ENCODE measurements at regions not wholly inside any gene's neighbourhood (a gene's known extent, or its start where the extent isn't known, plus 50 kb on each side); places are given as distances from the start of the nearest gene placed in this dataset.

DNA sequence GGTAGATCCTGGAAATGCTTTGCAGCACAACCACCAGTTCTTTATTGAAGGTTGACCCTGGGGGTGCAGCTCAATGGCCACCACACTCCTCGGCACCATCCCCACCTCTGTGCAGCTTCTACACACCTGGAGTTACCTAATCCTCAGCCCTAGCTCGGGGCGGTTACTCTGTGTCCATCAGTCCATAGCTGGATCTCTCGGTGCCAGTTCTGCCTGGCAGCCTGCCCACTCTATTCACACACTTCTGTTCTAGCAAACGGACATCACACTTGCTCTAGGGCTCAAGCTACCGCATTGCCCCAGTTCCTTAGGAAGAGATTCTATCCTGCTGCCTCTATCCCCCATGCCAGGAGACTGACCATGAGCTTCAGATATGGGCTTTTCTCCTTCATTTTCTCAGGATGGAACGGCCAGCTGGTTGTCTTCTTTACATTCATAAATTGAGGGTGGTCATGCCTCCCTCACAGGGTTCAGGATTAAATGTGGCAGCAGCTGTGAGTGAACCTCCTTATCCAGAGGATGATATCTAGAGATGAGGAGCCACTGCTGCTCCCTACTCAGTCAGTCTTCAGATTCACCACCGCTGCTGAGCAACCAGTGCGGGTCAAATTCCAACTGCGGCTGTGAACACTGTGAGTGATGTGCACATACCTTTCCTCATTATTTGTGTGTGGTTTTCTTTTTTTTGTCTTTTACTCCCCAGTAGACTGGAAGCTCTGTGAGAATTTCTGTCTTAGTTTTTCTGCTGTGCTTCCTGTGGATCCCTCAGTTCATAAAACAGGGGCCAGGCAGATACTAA is 66.9 kb upstream of the TRIB2 start:
- Mint-ChIP-seq H3K4me3 (ENCODE audit: low read depth) (no peak overlapping the region), H3K27me3 (ENCODE audit: low read depth) (peaks cover 27% of the 10 kb centered on the region), H3K27ac (no peak overlapping the region), H3K36me3 (ENCODE audit: low read depth) (peaks cover 8% of the 10 kb centered on the region), H3K9me3 (peaks cover 19% of the 10 kb centered on the region), H3K4me1 (ENCODE audit: low read depth) (peaks cover 1% of the 10 kb centered on the region)
- no peak for DNase-seq (ENCODE audit: low spot score)
- intact Hi-C loops (cut with micrococcal nuclease) = no loop called here

DNA sequence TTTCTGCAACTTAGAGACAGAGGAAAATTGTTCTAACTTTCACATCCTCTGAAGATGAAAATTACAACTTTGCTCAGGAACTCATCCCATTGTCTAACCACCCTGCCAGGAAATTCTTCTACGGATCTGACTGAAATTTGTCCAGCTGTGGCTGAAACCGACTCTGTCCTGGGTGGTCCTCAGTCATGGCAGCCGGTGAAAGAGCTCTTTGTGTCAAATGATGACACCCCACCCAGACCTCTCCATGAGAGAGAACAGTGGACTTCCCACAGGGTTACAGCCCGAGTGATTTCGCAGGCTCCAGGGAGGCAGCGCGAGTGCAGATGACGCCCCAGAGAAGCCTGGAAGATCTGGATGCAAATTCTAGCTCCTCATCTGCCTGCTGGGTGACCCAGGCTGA is 65.1 kb upstream of the TRIB2 start:
- Mint-ChIP-seq H3K36me3 (ENCODE audit: low read depth) (no peaks in the 10 kb centered on the region), H3K4me1 (ENCODE audit: low read depth) (no peaks in the 10 kb centered on the region), H3K4me3 (ENCODE audit: low read depth) (no peak overlapping the region), H3K27ac (no peak overlapping the region), H3K9me3 (peaks cover 4% of the 10 kb centered on the region), H3K27me3 (ENCODE audit: low read depth) (peaks cover 25% of the 10 kb centered on the region)
- intact Hi-C loops (cut with micrococcal nuclease) = no loop called here
- no peak for DNase-seq (ENCODE audit: low spot score)

DNA sequence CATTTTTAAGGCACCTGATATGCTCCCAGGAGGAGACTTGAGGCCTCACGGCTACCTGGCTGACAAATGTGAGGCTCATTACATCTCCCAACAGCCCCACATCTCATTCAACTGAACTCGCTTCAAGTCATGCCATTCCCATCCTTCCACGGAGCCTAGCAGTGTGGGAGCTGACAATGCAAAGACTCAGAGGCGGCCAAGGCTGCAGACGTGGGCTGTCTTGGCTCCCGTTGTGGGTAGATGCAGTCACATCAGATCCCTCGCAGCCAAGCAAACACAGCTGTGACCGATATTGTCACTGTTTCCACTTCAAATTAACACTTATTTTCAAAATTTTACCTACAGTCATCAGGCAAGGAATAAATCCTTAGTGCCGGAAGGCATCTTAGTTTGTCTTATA is 64.0 kb upstream of the TRIB2 start:
- no peak overlapping the region for H3K27ac Mint-ChIP-seq
- no peak overlapping the region for H3K4me3 Mint-ChIP-seq (ENCODE audit: low read depth)
- DNase-seq (ENCODE audit: low spot score) = no peak
- peaks cover 24% of the 10 kb centered on the region for H3K27me3 Mint-ChIP-seq (ENCODE audit: low read depth)
- intact Hi-C loops (cut with micrococcal nuclease) = no loop called here
- no peaks in the 10 kb centered on the region for H3K36me3 Mint-ChIP-seq (ENCODE audit: low read depth)
- no peaks in the 10 kb centered on the region for H3K4me1 Mint-ChIP-seq (ENCODE audit: low read depth)
- no peaks in the 10 kb centered on the region for H3K9me3 Mint-ChIP-seq

DNA sequence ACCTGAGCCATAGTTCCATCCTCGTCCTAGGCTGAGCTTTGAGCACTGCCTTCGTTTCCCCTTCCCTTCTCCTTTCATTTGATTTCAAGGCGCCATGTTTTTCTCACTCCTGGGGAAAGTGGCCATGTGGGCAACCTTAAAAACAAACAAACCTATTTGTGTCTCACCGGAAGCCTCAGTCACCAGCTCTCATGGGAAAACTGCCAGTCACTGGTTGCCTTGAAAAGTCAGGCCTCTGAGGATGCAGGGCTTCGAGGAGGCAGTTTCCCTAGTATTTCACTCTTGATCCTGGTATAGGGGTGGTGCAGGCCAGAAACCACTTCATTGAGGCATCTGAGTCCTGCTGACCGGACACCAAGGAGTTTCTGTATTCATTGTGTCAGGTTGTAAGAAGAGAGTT is 59.2 kb upstream of the TRIB2 start:
- no peak for DNase-seq (ENCODE audit: low spot score)
- Mint-ChIP-seq H3K4me3 (ENCODE audit: low read depth) (no peak overlapping the region), H3K27ac (no peak overlapping the region), H3K36me3 (ENCODE audit: low read depth) (no peaks in the 10 kb centered on the region), H3K4me1 (ENCODE audit: low read depth) (no peaks in the 10 kb centered on the region), H3K27me3 (ENCODE audit: low read depth) (peaks cover 11% of the 10 kb centered on the region), H3K9me3 (no peaks in the 10 kb centered on the region)
- intact Hi-C loops (cut with micrococcal nuclease) = no loop called here

DNA sequence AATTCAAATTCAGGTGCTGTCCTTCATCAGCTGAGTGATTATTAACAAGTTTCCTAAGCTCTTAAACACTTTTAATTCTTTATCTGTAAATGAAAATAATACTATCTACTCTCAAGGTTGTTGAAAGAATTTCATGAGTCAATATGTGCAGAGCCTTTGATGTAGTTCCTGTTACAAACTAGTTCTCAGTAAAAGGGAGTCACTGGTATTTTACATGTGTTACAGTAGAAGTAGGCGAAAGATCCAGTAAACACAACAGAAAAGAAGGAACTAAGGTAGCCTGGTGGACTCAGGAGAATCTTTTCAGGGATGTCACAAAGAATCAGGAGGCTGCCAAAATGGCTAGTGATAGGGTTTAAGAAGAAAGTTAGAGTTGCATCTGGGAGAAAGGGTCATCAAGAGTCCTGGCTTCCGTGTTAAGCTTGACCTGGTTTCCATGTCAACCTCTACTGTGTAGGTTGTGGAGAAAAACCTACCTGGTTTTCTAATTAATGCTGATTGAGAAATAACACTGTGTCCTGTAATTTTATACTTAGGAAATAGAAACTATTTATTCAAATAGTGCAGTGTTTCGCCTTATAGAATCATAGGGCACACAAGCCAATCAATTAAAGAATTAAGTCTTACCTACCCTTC is 58.3 kb upstream of the TRIB2 start:
- Mint-ChIP-seq H3K9me3 (no peaks in the 10 kb centered on the region), H3K4me1 (ENCODE audit: low read depth) (no peaks in the 10 kb centered on the region), H3K27ac (no peak overlapping the region), H3K36me3 (ENCODE audit: low read depth) (no peaks in the 10 kb centered on the region), H3K27me3 (ENCODE audit: low read depth) (peaks cover 11% of the 10 kb centered on the region), H3K4me3 (ENCODE audit: low read depth) (no peak overlapping the region)
- no peak for DNase-seq (ENCODE audit: low spot score)
- intact Hi-C loops (cut with micrococcal nuclease) = no loop called here

DNA sequence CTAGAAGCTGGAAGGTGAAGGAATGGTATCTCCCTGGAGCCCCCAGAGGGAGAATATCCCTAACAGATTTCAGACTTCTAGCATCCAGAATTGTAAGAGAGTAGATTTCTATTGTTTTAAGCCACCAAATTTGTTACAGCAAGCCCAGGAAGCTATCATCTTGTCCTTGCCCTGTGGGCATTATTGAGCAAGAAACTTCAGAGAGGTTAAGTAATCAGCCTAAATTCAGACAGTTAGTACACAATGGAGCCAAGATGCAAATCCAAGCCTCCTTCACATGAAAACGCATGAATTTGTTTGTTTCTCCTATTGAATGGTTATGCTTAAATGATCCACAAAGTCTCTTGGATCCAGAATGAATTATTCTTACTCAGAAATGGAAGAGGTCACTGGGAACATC is 55.2 kb upstream of the TRIB2 start:
- no peak for DNase-seq (ENCODE audit: low spot score)

DNA sequence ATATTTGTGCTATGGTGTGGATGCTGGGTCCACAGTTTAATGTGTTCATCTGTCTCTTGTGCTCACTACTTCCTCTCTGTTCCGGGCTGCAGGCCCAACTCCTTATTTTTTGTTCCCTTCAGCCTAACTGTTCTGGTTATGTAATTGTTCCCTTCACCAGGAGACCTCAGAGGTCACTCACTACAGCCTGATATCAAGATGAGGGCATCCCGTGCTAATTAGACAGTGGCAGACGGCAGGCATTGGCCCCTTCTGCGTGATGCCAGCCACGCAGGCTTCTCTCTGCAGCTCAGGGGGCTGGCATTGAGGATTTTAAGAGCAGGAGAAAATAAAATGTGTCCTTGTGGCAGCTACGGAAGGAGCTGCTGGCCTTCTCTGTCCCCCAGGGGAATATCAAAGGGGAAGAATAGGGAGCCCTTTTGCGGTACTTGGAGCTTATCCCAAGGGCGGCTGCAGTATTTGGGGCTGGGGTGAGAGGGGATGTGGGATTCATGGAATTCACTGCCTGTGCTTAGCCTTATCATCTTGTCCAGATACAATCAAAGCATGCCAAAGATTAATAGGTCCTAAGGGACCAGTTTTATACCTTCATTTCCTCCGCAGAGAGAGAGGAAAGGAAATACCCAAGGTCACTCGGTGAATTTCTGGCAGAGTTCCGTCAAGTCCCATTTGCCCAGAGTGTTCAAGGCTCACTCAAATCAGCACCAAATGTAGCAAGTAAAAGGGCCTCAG is 53.3 kb upstream of the TRIB2 start:
- H3K36me3 Mint-ChIP-seq (ENCODE audit: low read depth) = no peaks in the 10 kb centered on the region
- no peak overlapping the region for H3K4me3 Mint-ChIP-seq (ENCODE audit: low read depth)
- intact Hi-C loops (cut with micrococcal nuclease) = no loop called here
- no peak overlapping the region for H3K27ac Mint-ChIP-seq
- no peaks in the 10 kb centered on the region for H3K4me1 Mint-ChIP-seq (ENCODE audit: low read depth)
- peaks cover 10% of the 10 kb centered on the region for H3K27me3 Mint-ChIP-seq (ENCODE audit: low read depth)
- H3K9me3 Mint-ChIP-seq = peaks cover 23% of the 10 kb centered on the region
- DNase-seq (ENCODE audit: low spot score) = no peak

More for the DNA sequence above, 55.2 kb upstream of the TRIB2 start:
- Mint-ChIP-seq H3K9me3 (peaks cover 14% of the 10 kb centered on the region), H3K27ac (no peak overlapping the region), H3K4me1 (ENCODE audit: low read depth) (no peaks in the 10 kb centered on the region), H3K4me3 (ENCODE audit: low read depth) (no peak overlapping the region), H3K27me3 (ENCODE audit: low read depth) (peaks cover 13% of the 10 kb centered on the region), H3K36me3 (ENCODE audit: low read depth) (no peaks in the 10 kb centered on the region)
- intact Hi-C loops (cut with micrococcal nuclease) = no loop called here

DNA sequence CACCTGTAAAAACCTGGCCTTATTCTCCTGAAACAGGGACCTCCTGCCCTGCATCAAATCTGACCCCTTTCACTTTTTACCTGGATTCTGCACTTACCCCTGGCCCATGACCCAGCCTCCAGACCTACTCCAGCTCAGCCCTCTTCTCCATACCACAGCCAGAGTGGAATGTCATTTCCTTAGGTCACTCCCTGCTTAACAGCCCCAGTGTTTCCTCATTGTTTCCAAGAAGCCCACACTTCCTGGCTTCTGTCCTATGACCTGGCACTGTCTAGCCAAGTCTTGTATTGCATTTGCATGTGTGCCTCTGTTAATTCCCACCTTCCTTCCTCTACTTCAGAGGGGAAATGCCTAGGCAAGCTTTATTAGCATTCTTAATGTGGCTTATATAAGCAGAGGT is 51.4 kb upstream of the TRIB2 start:
- Mint-ChIP-seq H3K9me3 (peaks cover 23% of the 10 kb centered on the region), H3K4me3 (ENCODE audit: low read depth) (no peak overlapping the region), H3K27ac (no peak overlapping the region), H3K4me1 (ENCODE audit: low read depth) (no peaks in the 10 kb centered on the region), H3K36me3 (ENCODE audit: low read depth) (no peaks in the 10 kb centered on the region), H3K27me3 (ENCODE audit: low read depth) (peaks cover 11% of the 10 kb centered on the region)
- intact Hi-C loops (cut with micrococcal nuclease) = no loop called here
- no peak for DNase-seq (ENCODE audit: low spot score)

DNA sequence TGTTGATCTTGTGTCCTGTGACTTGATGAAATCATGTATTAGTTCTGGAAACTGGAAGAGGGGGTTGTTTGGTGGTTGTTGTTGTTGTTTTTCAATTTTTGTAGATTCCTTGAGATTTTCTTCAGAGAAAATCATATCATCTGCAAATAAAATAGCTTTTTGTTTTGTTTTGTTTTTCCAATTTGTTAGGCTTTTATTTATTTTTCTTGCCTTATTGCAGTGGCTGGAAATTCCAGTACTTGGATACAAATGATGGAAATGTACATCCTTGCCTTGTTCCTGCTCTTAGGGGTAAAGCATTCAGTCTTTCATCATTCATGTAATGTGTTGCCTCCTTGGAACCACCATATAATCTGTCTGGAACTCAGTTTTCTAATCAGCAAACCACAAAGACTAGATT is 50.3 kb upstream of the TRIB2 start:
- Mint-ChIP-seq H3K27ac (no peak overlapping the region), H3K36me3 (ENCODE audit: low read depth) (no peaks in the 10 kb centered on the region), H3K4me3 (ENCODE audit: low read depth) (no peak overlapping the region), H3K27me3 (ENCODE audit: low read depth) (peaks cover 11% of the 10 kb centered on the region), H3K4me1 (ENCODE audit: low read depth) (no peaks in the 10 kb centered on the region), H3K9me3 (peaks cover 23% of the 10 kb centered on the region)
- intact Hi-C loops (cut with micrococcal nuclease) = no loop called here
- DNase-seq (ENCODE audit: low spot score) = no peak

Measured in activated T-helper 2 cell treated with anti-CD3 and anti-CD28 coated beads, Interferon-gamma antibody, Interleukin-2, Interleukin-4, amounts not matched to agents 10 μg/mL and 5 μg/mL and 100 μg/mL, durations not matched to agents 14 hours and 24 hours and 36 hours (primary cell).